Left lung (tissue), 4 donors: ENCODE measurements at regions not wholly inside any gene's neighbourhood (a gene's known extent, or its start where the extent isn't known, plus 50 kb on each side); places are given as distances from the start of the nearest gene placed in this dataset.
A peak's percentile ranks its signal among the peaks of the same experiment; 100 is the strongest.
"Not testable (repeated sequence)": the region's sequence is repeated elsewhere in the genome, so short reads cannot be mapped to it uniquely, and the experiment has no call there.

Experiments used
- ATAC-seq: fragments of 200-7000 bp; cut with Tn5 transposase; one replicate; pipeline ENCODE4 v1.9.1; 2020; ENCODE audit warnings: moderate library complexity
- DNase-seq, 4 donors: peaks; one replicate each; pipeline ENCODE4 v3.0.0-alpha.2; 2013 to 2020
- H3K27ac ChIP-seq, 2 donors: fragments of 200-600 bp; sonication (generic) in 1 of 2; one replicate each; pipeline versions ENCODE4 v1.5.0 to v1.8.0; 2020 to 2021
- H3K27me3 ChIP-seq, 2 donors: fragments of 200-600 bp; sonication (generic) in 1 of 2; one replicate each; pipeline versions ENCODE4 v1.5.0 to v1.8.0; 2020 to 2021
- H3K36me3 ChIP-seq, 2 donors: fragments of 200-600 bp; sonication (generic) in 1 of 2; one replicate each; pipeline versions ENCODE4 v1.5.0 to v1.8.0; 2020 to 2021
- H3K4me1 ChIP-seq, 2 donors: fragments of 200-600 bp; one replicate each; pipeline ENCODE4 v1.8.0; 2021
- H3K4me3 ChIP-seq, 2 donors: fragments of 200-600 bp; sonication (generic) in 1 of 2; one replicate each; pipeline versions ENCODE4 v1.5.0 to v1.8.0; 2020 to 2021; ENCODE audit warnings: mild to moderate bottlenecking in 1 of 2
- H3K9me3 ChIP-seq, 2 donors: fragments of 200-600 bp; sonication (generic) in 1 of 2; one replicate each; pipeline versions ENCODE4 v1.5.0 to v1.8.0; 2020 to 2021
- intact Hi-C, 2 donors: fragments of 100-400 bp; cut with DNase I; formaldehyde crosslinking; loops; one replicate each; pipeline versions ENCODE4 v1.11.2 to v1.14.2; 2022
- TF ChIP-seq, protein P1 (sequence below), 2 donors: fragments of 200-600 bp; sonication (generic) in 1 of 2; IDR thresholded peaks; one replicate each; pipeline versions ENCODE4 v1.5.0 to v1.8.0; 2021; ENCODE audit warnings: antibody characterized with exemption in 2 of 2
- donor health status: DM: no; HTN: yes; CAD: no.
- donor health status: DM: no; HTN: no; CAD: no.

DNA sequence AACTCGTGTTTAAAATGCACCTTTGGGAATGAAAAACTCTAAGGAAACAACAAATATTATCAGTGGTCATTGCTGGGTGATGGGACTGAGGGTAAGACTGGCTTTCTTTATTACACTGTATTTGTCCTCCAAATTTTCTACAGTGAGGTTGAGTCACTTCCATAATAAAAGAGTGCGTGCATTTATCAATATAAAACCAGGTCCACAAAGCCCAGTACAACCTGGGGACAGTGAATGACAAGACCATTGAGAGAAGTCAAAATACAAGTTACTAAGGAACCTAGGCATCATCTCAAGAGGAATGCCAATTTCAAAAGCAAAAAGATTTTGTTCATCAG, 76.4 kb downstream of the MAGED4 start:
- no peak for DNase-seq
- no peak for ATAC-seq
- H3K9me3 ChIP-seq: no peaks in the 10 kb centered on the region
- peak overlapping the region; percentile 82 to 90 for H3K27ac ChIP-seq
- H3K4me3 ChIP-seq: peak overlapping the region in 1 of 2 donors; percentile 45
- no peaks in the 10 kb centered on the region for H3K36me3 ChIP-seq
- H3K27me3 ChIP-seq: peaks cover 0 to 21% of the 10 kb centered on the region in 2 donors
- TF ChIP-seq, protein P1, sequence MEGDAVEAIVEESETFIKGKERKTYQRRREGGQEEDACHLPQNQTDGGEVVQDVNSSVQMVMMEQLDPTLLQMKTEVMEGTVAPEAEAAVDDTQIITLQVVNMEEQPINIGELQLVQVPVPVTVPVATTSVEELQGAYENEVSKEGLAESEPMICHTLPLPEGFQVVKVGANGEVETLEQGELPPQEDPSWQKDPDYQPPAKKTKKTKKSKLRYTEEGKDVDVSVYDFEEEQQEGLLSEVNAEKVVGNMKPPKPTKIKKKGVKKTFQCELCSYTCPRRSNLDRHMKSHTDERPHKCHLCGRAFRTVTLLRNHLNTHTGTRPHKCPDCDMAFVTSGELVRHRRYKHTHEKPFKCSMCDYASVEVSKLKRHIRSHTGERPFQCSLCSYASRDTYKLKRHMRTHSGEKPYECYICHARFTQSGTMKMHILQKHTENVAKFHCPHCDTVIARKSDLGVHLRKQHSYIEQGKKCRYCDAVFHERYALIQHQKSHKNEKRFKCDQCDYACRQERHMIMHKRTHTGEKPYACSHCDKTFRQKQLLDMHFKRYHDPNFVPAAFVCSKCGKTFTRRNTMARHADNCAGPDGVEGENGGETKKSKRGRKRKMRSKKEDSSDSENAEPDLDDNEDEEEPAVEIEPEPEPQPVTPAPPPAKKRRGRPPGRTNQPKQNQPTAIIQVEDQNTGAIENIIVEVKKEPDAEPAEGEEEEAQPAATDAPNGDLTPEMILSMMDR (IDR thresholded peaks at IDR 0.05): no peak
- peaks cover 0 to 5% of the 10 kb centered on the region in 2 donors for H3K4me1 ChIP-seq
- intact Hi-C loops: no loop called here

DNA sequence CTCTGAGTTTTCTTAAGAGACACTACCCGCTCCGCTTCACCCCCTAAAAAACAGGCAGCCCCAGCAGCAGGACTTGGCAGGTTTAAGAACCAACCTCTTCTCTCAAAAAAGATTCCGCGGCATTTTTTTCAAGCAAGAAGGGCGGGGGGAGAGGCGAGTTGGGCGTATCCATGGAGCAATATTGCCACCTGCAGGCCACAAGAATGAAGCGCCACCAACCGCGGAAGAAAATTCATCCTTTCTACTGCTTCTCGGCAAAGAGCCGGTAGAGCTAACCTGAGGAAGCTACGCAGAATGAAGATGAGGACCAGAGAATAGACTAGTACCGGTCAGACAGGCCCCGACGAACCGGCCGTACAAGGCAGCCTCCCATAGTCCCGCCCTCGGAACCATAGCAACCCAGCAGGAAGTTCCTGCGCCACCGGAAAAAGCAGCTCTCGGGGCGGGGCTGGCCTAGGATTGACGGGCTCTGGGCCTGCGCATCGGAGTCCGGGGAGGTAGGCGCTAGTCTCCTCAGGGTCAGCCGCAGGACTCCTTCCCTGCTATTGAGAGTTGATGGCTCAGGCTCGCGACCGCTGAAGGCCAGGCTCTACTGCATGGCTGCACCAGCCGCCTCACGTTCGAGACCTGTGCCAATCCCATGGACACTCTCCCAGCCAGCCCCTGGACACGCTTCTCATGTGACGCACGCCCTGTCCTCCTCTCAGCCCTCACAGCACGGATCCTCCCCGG, 76.9 kb downstream of the MAGED4 start:
- Histone ChIP-seq H3K4me3 (peak overlapping the region; percentile 34 to 45), H3K27me3 (peaks cover 0 to 16% of the 10 kb centered on the region in 2 donors), H3K27ac (peak overlapping the region; percentile 82 to 90), H3K4me1 (peaks cover 0 to 5% of the 10 kb centered on the region in 2 donors), H3K9me3 (no peaks in the 10 kb centered on the region), H3K36me3 (no peaks in the 10 kb centered on the region)
- DNase-seq (peak; percentile 91 to 95 (median 93)), ATAC-seq (peak; percentile 100)
- intact Hi-C loops: no loop called here
- TF ChIP-seq, protein P1 (IDR thresholded peaks at IDR 0.05): peak; percentile 73 to 96

DNA sequence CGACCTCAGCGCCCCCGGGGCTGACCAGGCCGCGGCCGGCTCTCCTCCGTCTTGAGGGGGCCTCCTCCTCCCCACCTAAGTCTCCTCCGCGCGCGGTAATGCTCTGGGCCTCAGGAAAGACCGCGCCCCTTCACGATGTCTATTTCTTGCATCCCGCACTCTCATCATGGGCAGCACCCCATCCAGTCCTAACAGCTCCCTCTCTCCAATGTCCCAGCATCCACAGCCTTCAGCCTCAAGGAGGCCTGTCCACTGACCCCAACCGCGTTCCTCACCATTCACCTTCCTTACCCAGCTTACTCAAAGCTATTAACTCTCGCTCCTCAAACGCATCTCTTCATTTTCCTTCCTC, 77.5 kb downstream of the MAGED4 start:
- no peak for DNase-seq
- Histone ChIP-seq H3K36me3 (no peaks in the 10 kb centered on the region), H3K4me1 (peaks cover 0 to 5% of the 10 kb centered on the region in 2 donors), H3K9me3 (no peaks in the 10 kb centered on the region), H3K4me3 (peak overlapping the region; percentile 34 to 45), H3K27me3 (peaks cover 0 to 11% of the 10 kb centered on the region in 2 donors), H3K27ac (peak overlapping the region; percentile 82 to 90)
- intact Hi-C loops: no loop called here
- TF ChIP-seq, protein P1 (IDR thresholded peaks at IDR 0.05): no peak
- peak; percentile 13 for ATAC-seq

DNA sequence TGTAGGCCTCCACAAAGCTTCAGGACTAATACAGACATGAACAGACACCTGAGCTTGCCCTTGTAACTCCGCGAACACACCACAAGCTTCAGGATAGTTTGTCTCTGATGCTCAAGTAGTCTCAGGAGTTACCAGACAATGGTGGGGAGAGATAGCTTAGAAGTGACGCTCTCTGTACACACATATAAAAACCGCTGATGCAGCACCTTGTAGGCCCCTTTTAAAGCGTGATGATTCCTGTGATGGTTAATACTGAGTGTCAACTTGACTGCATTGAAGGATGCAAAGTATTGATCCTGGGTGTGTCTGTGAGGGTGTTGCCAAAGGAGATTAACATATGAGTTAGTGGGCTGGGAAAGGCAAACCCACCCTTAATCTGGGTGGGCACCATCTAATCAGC, 78.7 kb downstream of the MAGED4 start:
- no peaks in the 10 kb centered on the region for H3K27me3 ChIP-seq
- H3K9me3 ChIP-seq: no peaks in the 10 kb centered on the region
- H3K4me1 ChIP-seq: peaks cover 0 to 5% of the 10 kb centered on the region in 2 donors
- no peak overlapping the region for H3K27ac ChIP-seq
- intact Hi-C loops: no loop called here
- TF ChIP-seq, protein P1 (IDR thresholded peaks at IDR 0.05): no peak
- H3K4me3 ChIP-seq: no peak overlapping the region
- no peaks in the 10 kb centered on the region for H3K36me3 ChIP-seq
- DNase-seq (no peak), ATAC-seq (no peak)

DNA sequence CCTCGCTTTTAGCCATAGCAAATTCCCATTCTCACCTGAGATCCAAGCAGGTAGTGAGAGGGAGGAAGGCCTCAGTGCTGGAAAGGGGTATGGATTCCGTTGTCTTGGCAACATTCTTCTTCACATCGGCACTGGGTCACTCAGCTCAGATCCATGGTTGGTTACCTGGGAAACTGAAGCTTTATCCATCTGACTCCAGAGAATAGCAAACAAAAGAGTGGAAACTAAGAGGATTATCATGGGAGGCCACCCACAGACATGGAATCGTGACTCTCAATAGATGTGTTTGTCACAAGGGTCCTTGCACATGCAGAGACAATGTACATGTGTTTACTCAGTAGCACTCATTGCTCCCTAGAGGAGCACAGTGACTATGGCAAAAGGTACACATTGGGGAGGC, 81.0 kb downstream of the MAGED4 start:
- Histone ChIP-seq H3K27ac (no peak overlapping the region), H3K36me3 (no peaks in the 10 kb centered on the region), H3K4me3 (no peak overlapping the region), H3K27me3 (no peaks in the 10 kb centered on the region), H3K4me1 (peaks cover 0 to 5% of the 10 kb centered on the region in 2 donors), H3K9me3 (no peaks in the 10 kb centered on the region)
- no peak for ATAC-seq
- intact Hi-C loops: no loop called here
- no peak for DNase-seq
- TF ChIP-seq, protein P1 (IDR thresholded peaks at IDR 0.05): no peak

DNA sequence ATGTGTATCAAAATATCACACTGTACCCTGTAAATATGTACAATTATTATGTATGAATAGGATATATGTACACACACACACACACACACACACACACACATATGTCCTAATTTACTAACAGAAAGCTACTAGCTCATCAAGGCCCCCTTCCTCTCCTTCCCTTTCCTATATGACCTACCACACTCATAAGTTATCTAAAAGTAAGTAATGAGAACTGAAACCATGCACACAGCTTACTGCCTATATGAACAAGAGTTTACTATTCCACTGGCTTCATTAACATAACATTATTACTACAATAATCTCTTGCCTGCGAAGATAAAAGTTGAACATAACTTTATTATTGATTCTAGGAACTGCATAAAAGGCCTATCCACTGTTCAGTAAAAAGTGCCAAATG, 83.8 kb downstream of the MAGED4 start:
- H3K27me3 ChIP-seq, ATAC-seq, H3K36me3 ChIP-seq, DNase-seq, H3K4me3 ChIP-seq, intact Hi-C loops, H3K27ac ChIP-seq, H3K4me1 ChIP-seq, H3K9me3 ChIP-seq: not testable (repeated sequence)
